COLO668 (cell line): ENCODE measurements at regions not wholly inside any gene's neighbourhood (a gene's known extent, or its start where the extent isn't known, plus 50 kb on each side); places are given as distances from the start of the nearest gene placed in this dataset.

Experiments used
- DNase-seq: peaks from one replicate; lab custom pipeline; 2025; ENCODE audit not compliant: unreplicated experiment; lab: John Stamatoyannopoulos, UW

- DNase-seq = no peak
Measured at GRCh38 chr6:37556881-37557644, 57.4 kb upstream of the CCDC167 start.

GRCh38 chr6:37555040-37555781, 55.5 kb upstream of the CCDC167 start:
- no peak for DNase-seq

GRCh38 chr6:37554480-37554819, 54.8 kb upstream of the CCDC167 start:
- no peak for DNase-seq

GRCh38 chr6:37552267-37552666, 52.6 kb upstream of the CCDC167 start:
- no peak for DNase-seq

- no peak for DNase-seq
Measured at GRCh38 chr6:37551867-37552266, 52.2 kb upstream of the CCDC167 start.

GRCh38 chr6:37551446-37551845, 51.8 kb upstream of the CCDC167 start:
- DNase-seq = no peak

GRCh38 chr6:37551002-37551401, 51.3 kb upstream of the CCDC167 start:
- DNase-seq = no peak

- DNase-seq = no peak
Measured at GRCh38 chr6:37550191-37550831, 50.6 kb upstream of the CCDC167 start.

- DNase-seq = no peak
Measured at GRCh38 chr6:37549558-37549957, 49.9 kb upstream of the CCDC167 start.
